SKM-1 treated with dmso at 0.1 percent for 144 hours (cell line): ENCODE measurements at regions not wholly inside any gene's neighbourhood (a gene's known extent, or its start where the extent isn't known, plus 50 kb on each side); places are given as distances from the start of the nearest gene placed in this dataset.
"Not testable (repeated sequence)": the region's sequence is repeated elsewhere in the genome, so short reads cannot be mapped to it uniquely, and the experiment has no call there.

Source experiments
- DNase-seq: peaks from one replicate; lab custom pipeline; 2025; ENCODE audit not compliant: unreplicated experiment; lab: John Stamatoyannopoulos, UW

GRCh38 chr7:54111814-54112511 is 430.2 kb upstream of the VSTM2A start:
- DNase-seq: no peak

- no peak for DNase-seq
Measured at GRCh38 chr7:54112567-54112966, 429.6 kb upstream of the VSTM2A start.

GRCh38 chr7:54115028-54115763 is 427.0 kb upstream of the VSTM2A start:
- no peak for DNase-seq

GRCh38 chr7:54116956-54117355 is 425.2 kb upstream of the VSTM2A start:
- DNase-seq: no peak

DNA sequence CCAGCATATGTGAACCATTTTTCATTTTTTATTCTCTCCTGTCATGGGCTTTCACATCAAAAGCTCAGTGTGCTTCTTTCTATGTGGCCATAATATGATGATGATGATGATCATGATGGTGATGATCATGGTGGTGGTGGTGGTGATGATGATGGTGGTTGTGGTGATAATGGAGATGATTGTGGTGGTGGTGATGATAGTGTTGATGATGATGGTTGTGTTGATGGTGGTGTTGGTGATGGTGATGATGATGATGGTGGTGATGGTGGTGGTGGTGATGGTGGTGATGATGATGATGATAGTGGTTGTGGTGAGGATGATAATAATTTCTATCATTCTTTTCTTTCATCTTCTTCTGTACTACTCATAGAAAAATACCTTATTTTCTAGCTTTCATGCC is 413.1 kb upstream of the VSTM2A start:
- no peak for DNase-seq

- DNase-seq: no peak
Measured at GRCh38 chr7:54141576-54141975, 400.6 kb upstream of the VSTM2A start.

- no peak for DNase-seq
Measured at GRCh38 chr7:54145716-54146115, 396.5 kb upstream of the VSTM2A start.

DNA sequence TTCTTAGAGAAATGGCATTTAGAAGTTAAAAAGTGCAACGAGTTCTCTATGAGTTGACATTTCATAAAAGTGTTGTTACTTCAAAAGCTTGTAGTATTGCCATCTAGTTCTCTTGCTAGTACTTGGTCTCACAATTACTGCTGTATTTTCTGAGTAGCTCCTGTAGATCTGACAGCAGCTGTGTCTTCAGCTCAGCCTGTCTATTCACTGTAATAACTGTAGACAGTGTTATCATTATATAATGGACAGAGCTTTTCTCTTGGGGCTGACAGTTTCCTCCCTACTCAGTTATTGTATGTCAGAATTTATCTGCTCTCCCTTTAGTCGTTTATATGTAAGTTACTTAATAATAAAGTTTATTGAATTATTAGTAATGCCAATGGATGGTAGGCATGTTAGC is 388.7 kb upstream of the VSTM2A start:
- no peak for DNase-seq

- no peak for DNase-seq
Measured at GRCh38 chr7:54159088-54159487, 383.1 kb upstream of the VSTM2A start.

GRCh38 chr7:54161621-54162020 is 380.6 kb upstream of the VSTM2A start:
- DNase-seq: peak; percentile 26

GRCh38 chr7:54166419-54166818 is 375.8 kb upstream of the VSTM2A start:
- peak; percentile 86 for DNase-seq

- no peak for DNase-seq
Measured at GRCh38 chr7:54179321-54180029, 362.7 kb upstream of the VSTM2A start.

- no peak for DNase-seq
Measured at GRCh38 chr7:54180796-54181195, 361.4 kb upstream of the VSTM2A start.

GRCh38 chr7:54183055-54183454 is 359.1 kb upstream of the VSTM2A start:
- DNase-seq: no peak

DNA sequence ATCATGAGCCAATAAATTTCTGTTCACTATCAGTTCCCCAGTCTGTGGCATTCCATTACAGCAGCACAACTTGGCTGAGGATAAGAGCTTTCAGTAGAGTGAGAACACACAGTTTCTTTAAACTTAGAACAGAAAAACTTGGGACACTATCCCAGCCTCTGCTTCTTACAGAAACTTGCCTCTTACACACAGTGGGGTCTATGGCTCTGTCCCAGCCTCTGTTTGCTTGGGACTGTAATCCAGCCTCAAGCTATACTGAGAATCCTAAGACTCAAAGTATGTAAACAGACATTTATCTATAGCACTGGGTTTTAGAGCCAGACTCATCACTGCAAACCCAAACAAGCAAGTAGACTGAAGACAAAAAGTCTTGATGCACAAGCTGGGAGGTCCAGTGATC is 355.8 kb upstream of the VSTM2A start:
- DNase-seq: no peak

- DNase-seq: no peak
Measured at GRCh38 chr7:54187886-54188685, 354.1 kb upstream of the VSTM2A start.

DNA sequence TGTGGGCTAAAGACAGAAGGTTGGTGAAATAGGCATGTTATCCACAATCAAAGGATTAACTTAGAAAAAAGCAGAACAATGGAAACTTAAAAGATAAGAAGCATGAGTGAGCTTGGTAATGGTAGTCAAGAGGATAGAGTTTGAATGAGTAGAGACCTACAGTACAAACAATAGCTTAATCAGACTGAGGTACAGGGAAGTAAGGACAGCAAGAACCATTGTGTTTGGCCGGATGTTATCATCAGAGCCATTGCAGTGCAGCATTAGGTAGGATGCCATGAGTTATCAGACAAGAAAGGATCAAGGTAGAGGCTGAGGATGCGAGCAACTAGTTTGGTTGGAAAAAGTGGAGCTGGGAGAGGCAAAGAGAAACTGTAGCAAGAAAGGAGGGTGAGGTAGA is 353.3 kb upstream of the VSTM2A start:
- DNase-seq: peak; percentile 10

DNA sequence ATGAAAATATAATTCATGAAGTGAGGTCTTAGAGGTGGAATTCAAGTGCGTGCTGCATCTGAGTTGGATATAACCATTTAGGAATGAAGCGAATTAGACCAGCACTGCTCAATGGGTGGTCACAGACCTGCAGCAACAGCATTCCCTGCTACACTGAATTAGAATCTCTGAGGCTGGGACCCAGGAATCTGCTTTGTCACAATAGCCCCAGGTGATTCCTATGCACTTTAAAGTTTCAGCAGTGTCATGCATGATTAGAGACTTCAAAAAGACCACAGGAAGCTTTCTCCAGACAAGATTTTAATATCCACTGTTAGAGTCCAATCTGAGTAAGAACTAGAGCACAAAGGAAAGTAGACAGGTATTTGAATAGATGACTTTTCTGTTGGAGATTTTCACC is 352.8 kb upstream of the VSTM2A start:
- no peak for DNase-seq

GRCh38 chr7:54201501-54201900 is 340.7 kb upstream of the VSTM2A start:
- DNase-seq: no peak

DNA sequence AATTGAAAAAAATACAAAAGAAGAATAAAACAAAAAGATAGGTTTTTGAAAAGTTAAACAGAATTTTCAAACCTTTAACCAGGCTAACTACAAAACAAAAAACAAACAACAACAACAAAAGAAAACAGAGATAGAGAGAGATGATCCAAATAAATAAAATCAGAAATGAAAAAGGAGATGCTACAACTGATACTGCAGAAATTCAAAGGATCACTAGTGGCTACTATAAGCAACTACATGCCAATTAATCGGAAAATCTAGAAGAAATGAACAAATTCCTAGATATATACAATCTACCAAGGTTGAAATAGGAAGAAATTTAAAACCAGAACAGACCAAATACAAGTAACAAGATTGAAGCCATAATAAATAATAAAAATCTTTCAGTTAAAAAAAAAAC is 326.8 kb upstream of the VSTM2A start:
- DNase-seq: no peak

GRCh38 chr7:54226030-54226429 is 316.1 kb upstream of the VSTM2A start:
- DNase-seq: not testable (repeated sequence)
